Medulla oblongata (tissue), 1 donor: ENCODE measurements at regions not wholly inside any gene's neighbourhood (a gene's known extent, or its start where the extent isn't known, plus 50 kb on each side); places are given as distances from the start of the nearest gene placed in this dataset.
A peak's percentile ranks its signal among the peaks of the same experiment; 100 is the strongest.

ENCODE experiments used
- DNase-seq: peaks from one replicate; pipeline ENCODE4 v3.0.0-alpha.2; 2015; ENCODE audit errors: extremely low spot score

DNA sequence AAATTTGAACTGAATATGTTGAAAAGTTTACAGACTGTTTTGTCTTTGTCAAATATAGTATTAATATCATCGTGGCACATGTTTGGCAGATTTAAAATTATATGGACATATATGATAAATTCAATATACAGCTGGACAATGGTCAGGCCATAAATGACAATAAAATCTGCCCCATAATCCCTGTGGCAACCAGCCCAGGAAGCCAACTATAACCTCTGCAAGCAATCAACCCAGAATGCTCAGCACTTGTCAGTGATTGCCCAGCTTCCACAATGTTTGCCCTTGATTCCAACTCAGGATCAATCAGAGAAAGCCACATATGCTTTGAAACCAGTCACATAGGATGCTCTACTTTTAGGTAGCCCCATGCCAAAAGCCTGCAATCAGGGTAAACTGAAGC is 671.9 kb downstream of the SUCLG1 start:
- no peak for DNase-seq

DNA sequence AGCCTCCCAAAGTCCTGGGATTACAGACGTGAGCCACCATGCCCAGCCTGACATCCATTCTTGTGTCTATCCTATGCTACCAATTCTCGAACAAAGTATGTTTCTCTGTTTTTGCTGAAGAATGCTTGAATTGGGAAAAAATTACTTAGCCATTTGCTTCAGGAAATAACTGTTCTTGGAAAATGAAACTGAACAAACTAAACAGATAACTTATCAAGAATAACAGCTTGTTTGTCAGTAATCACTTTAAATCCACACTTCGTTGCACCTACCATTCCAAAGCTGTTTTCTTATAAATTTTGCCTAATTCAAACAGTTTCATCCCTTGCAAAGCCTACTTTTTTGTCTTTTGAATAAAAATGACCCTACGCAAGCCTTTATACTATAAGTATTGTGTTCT is 672.9 kb downstream of the SUCLG1 start:
- no peak for DNase-seq

GRCh38 chr2:83784947-83785346 is 674.1 kb downstream of the SUCLG1 start:
- no peak for DNase-seq

GRCh38 chr2:83784315-83784714 is 674.8 kb downstream of the SUCLG1 start:
- DNase-seq, result no peak

GRCh38 chr2:83782122-83782521 is 677.0 kb downstream of the SUCLG1 start:
- DNase-seq, result no peak

DNA sequence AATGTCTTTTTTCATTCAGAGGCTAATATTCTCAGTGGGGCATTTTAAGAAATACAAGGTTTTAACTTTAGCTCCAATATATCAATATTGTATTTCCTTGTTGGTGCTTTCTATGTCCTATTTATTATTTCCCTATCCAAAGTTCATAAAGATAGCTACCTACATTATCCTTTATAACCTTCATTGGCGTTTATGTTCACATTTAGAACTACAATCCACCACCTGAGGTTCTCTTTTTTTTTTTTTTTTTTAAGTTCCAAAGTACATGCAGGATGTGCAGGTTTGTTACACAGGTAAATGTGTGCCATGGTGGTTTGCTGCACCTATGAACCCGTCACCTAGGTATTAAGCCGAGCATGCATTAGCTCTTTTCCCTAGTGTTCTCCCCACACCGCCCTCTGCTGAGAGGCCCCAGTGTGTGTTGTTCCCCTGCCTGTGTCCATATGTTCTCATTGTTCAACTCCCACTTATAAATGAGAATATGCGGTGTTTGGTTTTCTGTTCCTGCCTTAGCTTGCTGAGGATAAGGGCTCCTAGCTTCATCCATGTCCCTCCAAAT is 694.6 kb downstream of the SUCLG1 start:
- DNase-seq, result no peak

GRCh38 chr2:83757329-83757728 is 701.8 kb downstream of the SUCLG1 start:
- DNase-seq, result no peak

DNA sequence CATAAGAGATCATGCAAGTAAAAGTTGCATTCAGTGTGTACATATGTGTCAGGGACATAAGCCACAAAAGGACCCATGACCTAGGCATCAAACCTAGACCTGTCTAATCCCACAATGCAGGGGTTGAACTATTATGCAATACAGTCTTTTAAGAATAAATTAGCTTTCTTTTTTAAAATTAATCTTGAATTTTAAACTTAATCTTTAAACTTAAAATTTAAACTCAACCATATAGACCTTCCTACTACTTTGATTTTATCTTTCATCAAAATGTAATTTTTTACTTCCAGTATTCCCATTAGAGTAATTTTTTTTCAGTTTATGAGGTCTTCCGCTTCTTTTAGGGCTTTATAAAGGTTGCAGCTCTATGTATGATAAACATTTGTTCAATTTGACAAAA is 702.9 kb downstream of the SUCLG1 start:
- DNase-seq, result no peak

DNA sequence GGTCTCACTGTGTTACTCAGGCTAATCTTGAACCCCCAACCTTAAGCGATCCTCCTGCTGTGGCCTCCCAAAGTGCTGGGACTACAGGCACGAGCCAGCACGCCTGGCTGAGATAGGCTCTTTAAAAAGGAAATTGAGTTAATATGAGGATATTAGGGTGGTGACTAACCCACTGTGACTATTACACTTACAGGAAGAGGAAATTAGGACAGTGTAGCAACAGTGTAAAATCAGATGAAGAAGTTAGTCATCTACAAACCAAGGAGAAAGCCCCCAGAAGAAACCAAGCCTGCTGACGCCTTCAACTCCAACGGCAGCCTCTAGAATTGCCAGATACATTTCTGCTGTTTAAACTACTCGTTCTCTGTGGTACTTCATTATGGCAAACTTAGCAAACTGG is 711.9 kb downstream of the SUCLG1 start:
- DNase-seq, result no peak

- DNase-seq, result no peak
Measured at GRCh38 chr2:83744855-83745254, 714.2 kb downstream of the SUCLG1 start.

- no peak for DNase-seq
Measured at GRCh38 chr2:83742117-83742782, 716.8 kb downstream of the SUCLG1 start.

DNA sequence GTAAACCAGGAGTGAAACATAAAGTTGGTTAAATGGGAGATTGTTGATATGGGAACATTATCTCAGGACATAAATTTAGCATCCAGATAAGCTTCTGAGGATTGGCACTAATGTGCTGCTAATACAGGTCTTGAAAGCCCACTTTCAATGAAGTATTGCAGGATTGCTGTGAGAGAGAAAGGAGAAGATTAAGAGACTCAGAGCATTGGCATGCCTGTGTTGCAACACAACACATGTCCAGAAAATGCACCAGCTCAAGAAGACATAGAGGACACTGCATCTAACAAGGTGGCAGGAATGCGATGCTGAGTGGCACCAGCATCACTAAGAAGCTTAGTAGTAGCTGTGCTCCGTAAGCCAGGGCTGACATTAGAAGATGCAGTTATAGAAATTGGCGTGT is 728.9 kb downstream of the SUCLG1 start:
- DNase-seq, result no peak

DNA sequence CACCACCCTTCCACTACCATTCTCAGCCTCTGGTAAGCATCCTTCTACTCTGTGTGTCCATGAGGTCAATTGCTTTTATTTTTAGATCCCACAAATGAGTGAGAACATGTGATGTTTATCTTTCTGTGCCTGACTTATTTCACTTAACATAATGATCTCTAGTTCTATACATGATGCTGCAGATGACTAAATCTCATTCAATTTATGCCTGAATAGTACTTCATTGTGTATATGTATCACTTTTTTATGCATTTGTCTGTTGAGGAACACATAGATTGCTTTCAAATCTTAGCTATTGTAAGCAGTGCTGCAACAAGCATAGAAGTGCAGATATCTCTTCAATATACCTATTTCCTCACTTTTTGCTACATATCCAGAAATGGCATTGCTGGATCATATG is 733.3 kb downstream of the SUCLG1 start:
- DNase-seq, result no peak

DNA sequence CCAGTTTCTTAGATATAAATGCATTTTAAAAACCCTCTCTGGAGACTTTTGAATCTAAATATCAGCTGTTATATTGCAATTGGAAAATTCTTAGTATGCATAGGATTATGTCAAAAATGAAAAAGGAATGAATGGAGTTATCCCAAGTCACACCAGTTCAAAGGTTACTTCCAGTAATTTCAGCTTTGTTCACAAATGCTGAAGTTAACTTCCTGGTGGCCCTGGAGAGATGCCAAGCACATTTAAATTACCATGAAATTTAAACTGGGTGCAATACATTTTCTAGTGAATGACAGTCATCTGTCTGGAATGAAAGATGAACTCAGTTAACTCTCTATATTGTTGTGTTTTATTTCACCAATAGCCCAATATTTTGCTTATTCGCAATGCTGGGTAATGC is 753.9 kb downstream of the SUCLG1 start:
- DNase-seq, result no peak

DNA sequence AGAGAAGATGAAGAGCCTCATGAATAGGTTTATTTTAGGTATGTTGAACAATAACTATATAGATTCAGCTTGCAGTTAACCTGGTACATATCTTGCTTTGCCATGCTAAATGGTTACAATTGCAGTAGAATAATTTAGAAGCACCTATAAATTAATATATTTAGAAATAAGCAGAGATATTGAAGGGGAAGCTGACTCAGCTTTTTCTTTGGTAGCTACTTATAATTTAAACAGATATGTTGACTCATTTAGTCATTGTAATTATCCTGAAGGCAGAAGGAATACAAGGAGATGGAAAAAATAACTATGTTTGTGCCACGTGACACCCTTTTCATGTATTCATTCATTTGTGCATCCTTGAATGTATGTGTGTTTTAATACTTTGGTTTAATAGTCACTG is 755.5 kb downstream of the SUCLG1 start:
- no peak for DNase-seq

GRCh38 chr2:83696838-83697237 is 762.2 kb downstream of the SUCLG1 start:
- DNase-seq, result no peak

- DNase-seq, result no peak
Measured at GRCh38 chr2:83695530-83695929, 763.5 kb downstream of the SUCLG1 start.

DNA sequence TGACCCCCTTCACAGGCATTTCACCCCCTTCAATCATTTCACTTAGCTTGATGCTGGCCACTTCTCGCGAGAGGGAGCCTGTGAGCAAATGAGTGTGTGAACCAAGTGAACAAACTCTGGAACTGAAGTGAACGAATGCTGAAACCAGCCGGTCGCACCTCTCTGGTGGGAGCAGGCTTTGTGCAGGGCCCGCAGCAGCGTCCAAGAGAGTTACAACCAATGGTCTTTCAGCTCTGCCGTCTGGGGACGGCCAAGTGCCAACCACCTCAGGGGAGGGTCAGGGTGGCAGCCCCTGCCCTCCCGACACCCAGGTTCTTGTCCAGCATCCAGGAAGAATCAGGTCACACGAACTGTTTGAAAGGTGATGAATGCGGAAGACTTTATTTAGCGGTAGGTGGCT is 764.0 kb downstream of the SUCLG1 start:
- no peak for DNase-seq

DNA sequence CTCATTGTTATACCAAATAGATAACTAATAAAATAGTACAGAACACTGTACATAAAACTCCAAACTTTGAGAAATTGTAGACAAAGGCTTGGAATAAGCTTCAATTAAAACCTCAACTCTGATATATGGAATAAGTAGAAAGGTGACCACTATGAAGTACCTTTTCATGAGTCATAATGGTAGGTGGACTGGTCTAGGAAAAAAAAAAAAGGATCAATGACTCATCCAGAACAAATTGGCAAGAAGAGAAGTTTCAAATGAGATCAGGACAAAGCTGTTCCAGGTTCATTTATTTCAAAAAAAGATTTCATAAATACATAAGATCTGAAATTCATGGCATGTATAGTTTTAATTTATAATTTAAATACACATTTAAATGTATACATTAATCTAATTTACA is 769.7 kb downstream of the SUCLG1 start:
- no peak for DNase-seq

- peak; percentile 41 for DNase-seq
Measured at GRCh38 chr2:83686863-83687262, 772.2 kb downstream of the SUCLG1 start.

- DNase-seq, result no peak
Measured at GRCh38 chr2:83674050-83674449, 785.0 kb downstream of the SUCLG1 start.

DNA sequence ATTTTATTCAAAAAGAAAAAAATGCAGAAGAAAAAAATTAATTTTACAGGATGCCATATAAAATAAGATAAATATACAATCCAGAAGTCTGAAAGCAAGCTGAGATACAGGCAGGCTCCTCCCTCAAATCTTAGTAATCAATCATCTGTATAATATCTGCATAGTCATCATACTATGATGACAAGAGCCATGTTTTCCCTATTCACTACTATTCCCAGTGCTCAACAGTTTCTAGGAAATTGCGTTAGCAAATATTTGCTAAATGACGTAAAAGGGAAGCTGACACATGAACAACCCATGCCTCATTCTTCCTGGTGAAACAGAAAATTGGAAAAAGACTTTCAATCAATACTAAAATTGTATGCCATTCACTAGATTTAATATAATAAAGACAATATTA is 793.2 kb downstream of the SUCLG1 start:
- DNase-seq, result no peak

GRCh38 chr2:83665154-83665553 is 793.9 kb downstream of the SUCLG1 start:
- no peak for DNase-seq

- no peak for DNase-seq
Measured at GRCh38 chr2:83661711-83662110, 797.4 kb downstream of the SUCLG1 start.
